ENCODE measurements at regions not wholly inside any gene's neighbourhood (a gene's known extent, or its start where the extent isn't known, plus 50 kb on each side); places are given as distances from the start of the nearest gene placed in this dataset.

DNA sequence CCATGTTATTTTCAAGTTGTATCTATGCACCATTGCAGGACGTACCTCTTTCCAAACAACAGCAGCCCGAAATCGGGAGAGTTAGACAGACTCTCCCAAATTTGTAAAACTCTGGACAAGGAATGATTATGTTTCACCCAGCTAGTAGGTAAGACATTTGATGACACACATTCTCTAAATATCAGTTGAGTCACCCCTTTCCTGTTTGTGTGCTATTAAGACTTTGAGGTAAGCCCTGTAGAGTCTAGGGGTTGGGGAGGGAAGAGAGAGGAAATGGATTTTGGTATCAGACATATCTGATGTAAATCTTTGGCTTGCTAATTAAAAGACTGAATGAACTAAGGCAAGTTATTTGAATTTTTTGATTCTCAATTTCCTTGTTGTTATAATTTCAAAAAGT lies 999.0 kb downstream of the TUSC7 start:
- Histone ChIP-seq H4K91ac (ENCODE audit: low read depth, low read length) (no peak overlapping the region), H3K27ac (ENCODE audit: low read depth, low read length) (no peak overlapping the region), H3K14ac (ENCODE audit: low read length) (no peak overlapping the region), H3K4me1 (ENCODE audit: control insufficient read depth in 1 of 2, insufficient read depth in 2 of 2, low read length in 2 of 2) (no peaks in the 10 kb centered on the region), H3K36me3 (ENCODE audit: control insufficient read depth in 1 of 2, insufficient read depth in 2 of 2, low read length in 2 of 2) (no peaks in the 10 kb centered on the region), H3K4me2 (ENCODE audit: low read length) (no peak overlapping the region), H3K79me1 (ENCODE audit: low read length) (no peaks in the 10 kb centered on the region), H2BK12ac (ENCODE audit: low read length) (no peak overlapping the region), H3K9me3 (ENCODE audit: insufficient read depth, low read depth, low read length) (no peaks in the 10 kb centered on the region), H3K9ac (ENCODE audit: low read length) (no peak overlapping the region), H3K4ac (ENCODE audit: low read depth, low read length) (no peak overlapping the region), H2AFZ (ENCODE audit: insufficient read depth, low read length, poor library complexity) (no peak overlapping the region), H4K12ac (ENCODE audit: low read depth, low read length) (no peak overlapping the region), H3K79me2 (ENCODE audit: control insufficient read depth, insufficient read depth, low read length, poor library complexity) (no peaks in the 10 kb centered on the region), H2AK5ac (ENCODE audit: low read length) (no peak overlapping the region), H2BK5ac (ENCODE audit: low read depth, low read length, poor library complexity) (no peak overlapping the region), H3K4me3 (ENCODE audit: low read depth, low read length) (no peak overlapping the region), H2BK120ac (ENCODE audit: insufficient read depth, low read length, poor library complexity) (no peak overlapping the region), H4K8ac (ENCODE audit: low read depth, low read length) (no peak overlapping the region), H3K27me3 (ENCODE audit: insufficient read depth, low read length) (no peaks in the 10 kb centered on the region), H3K23ac (ENCODE audit: low read length) (no peak overlapping the region), H3K18ac (ENCODE audit: low read length) (no peak overlapping the region)
- no CpG with 5 or more reads among the region's 3 CpGs for WGBS (ENCODE audit: extremely low coverage, insufficient coverage, insufficient read length)
- no peak for DNase-seq

DNA sequence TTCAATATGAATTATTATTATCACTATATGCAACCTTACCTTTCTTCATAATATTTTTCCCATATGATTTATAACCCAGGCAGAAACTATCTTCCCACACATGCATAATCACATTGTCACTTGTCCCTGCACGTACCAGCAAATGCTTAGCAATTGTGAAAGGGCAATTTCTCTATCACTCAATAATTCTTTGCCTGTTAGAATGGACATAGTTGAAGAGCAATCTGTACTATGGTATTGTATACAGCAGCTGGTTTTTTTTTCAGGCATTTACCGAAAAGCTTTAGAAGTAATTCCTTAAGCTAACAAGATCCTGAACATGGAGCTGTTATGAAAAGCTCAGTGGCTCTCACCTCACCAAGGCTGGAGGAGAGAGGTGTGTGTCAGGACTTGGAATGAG lies 999.5 kb downstream of the TUSC7 start:
- Histone ChIP-seq H3K27ac (ENCODE audit: low read depth, low read length) (no peak overlapping the region), H3K14ac (ENCODE audit: low read length) (no peak overlapping the region), H4K12ac (ENCODE audit: low read depth, low read length) (no peak overlapping the region), H3K4me3 (ENCODE audit: low read depth, low read length) (no peak overlapping the region), H3K4me2 (ENCODE audit: low read length) (no peak overlapping the region), H3K9ac (ENCODE audit: low read length) (no peak overlapping the region), H2BK120ac (ENCODE audit: insufficient read depth, low read length, poor library complexity) (no peak overlapping the region), H4K8ac (ENCODE audit: low read depth, low read length) (no peak overlapping the region), H3K79me1 (ENCODE audit: low read length) (no peaks in the 10 kb centered on the region), H4K91ac (ENCODE audit: low read depth, low read length) (no peak overlapping the region), H3K9me3 (ENCODE audit: insufficient read depth, low read depth, low read length) (no peaks in the 10 kb centered on the region), H3K23ac (ENCODE audit: low read length) (no peak overlapping the region), H2BK5ac (ENCODE audit: low read depth, low read length, poor library complexity) (no peak overlapping the region), H3K27me3 (ENCODE audit: insufficient read depth, low read length) (no peaks in the 10 kb centered on the region), H2AK5ac (ENCODE audit: low read length) (no peak overlapping the region), H3K4me1 (ENCODE audit: control insufficient read depth in 1 of 2, insufficient read depth in 2 of 2, low read length in 2 of 2) (no peaks in the 10 kb centered on the region), H3K18ac (ENCODE audit: low read length) (no peak overlapping the region), H3K79me2 (ENCODE audit: control insufficient read depth, insufficient read depth, low read length, poor library complexity) (no peaks in the 10 kb centered on the region), H2BK12ac (ENCODE audit: low read length) (no peak overlapping the region), H3K4ac (ENCODE audit: low read depth, low read length) (no peak overlapping the region), H2AFZ (ENCODE audit: insufficient read depth, low read length, poor library complexity) (no peak overlapping the region), H3K36me3 (ENCODE audit: control insufficient read depth in 1 of 2, insufficient read depth in 2 of 2, low read length in 2 of 2) (no peaks in the 10 kb centered on the region)
- no peak for DNase-seq
- WGBS (ENCODE audit: extremely low coverage, insufficient coverage, insufficient read length): no CpG with 5 or more reads among the region's 2 CpGs

DNA sequence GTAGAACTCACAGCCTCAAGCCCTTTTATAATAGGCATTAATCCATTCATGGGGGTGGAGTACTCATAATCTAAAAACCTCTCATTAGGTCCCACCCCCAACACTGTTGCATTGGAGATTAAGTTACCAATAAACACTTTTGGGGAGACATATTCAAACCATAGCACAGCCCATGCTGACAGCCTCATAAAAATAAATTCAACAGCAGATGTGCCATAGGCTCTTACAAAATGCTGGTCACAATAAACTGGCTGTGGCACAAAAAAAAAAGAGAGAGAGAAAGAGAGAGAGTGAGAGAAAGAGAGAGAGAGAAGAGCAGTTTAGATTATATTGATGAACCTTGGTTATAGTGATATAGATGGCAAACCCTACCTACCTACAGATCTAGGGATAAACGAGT lies 1000.9 kb downstream of the TUSC7 start:
- H4K91ac ChIP-seq (ENCODE audit: low read depth, low read length): no peak overlapping the region
- H3K4me3 ChIP-seq (ENCODE audit: low read depth, low read length): no peak overlapping the region
- H3K79me1 ChIP-seq (ENCODE audit: low read length): no peaks in the 10 kb centered on the region
- no peak for DNase-seq
- H3K27me3 ChIP-seq (ENCODE audit: insufficient read depth, low read length): no peaks in the 10 kb centered on the region
- H3K9ac ChIP-seq (ENCODE audit: low read length): no peak overlapping the region
- no peak overlapping the region for H2BK12ac ChIP-seq (ENCODE audit: low read length)
- H4K8ac ChIP-seq (ENCODE audit: low read depth, low read length): no peak overlapping the region
- no peaks in the 10 kb centered on the region for H3K4me1 ChIP-seq (ENCODE audit: control insufficient read depth in 1 of 2, insufficient read depth in 2 of 2, low read length in 2 of 2)
- H3K18ac ChIP-seq (ENCODE audit: low read length): no peak overlapping the region
- no CpG with 5 or more reads among the region's 1 CpG for WGBS (ENCODE audit: extremely low coverage, insufficient coverage, insufficient read length)
- no peak overlapping the region for H2BK120ac ChIP-seq (ENCODE audit: insufficient read depth, low read length, poor library complexity)
- H2AK5ac ChIP-seq (ENCODE audit: low read length): no peak overlapping the region
- no peak overlapping the region for H3K4me2 ChIP-seq (ENCODE audit: low read length)
- no peak overlapping the region for H3K27ac ChIP-seq (ENCODE audit: low read depth, low read length)
- H2BK5ac ChIP-seq (ENCODE audit: low read depth, low read length, poor library complexity): no peak overlapping the region
- H3K9me3 ChIP-seq (ENCODE audit: insufficient read depth, low read depth, low read length): no peaks in the 10 kb centered on the region
- no peak overlapping the region for H2AFZ ChIP-seq (ENCODE audit: insufficient read depth, low read length, poor library complexity)
- H3K36me3 ChIP-seq (ENCODE audit: control insufficient read depth in 1 of 2, insufficient read depth in 2 of 2, low read length in 2 of 2): no peaks in the 10 kb centered on the region
- H3K79me2 ChIP-seq (ENCODE audit: control insufficient read depth, insufficient read depth, low read length, poor library complexity): no peaks in the 10 kb centered on the region
- H4K12ac ChIP-seq (ENCODE audit: low read depth, low read length): no peak overlapping the region
- no peak overlapping the region for H3K4ac ChIP-seq (ENCODE audit: low read depth, low read length)
- H3K14ac ChIP-seq (ENCODE audit: low read length): no peak overlapping the region
- no peak overlapping the region for H3K23ac ChIP-seq (ENCODE audit: low read length)

DNA sequence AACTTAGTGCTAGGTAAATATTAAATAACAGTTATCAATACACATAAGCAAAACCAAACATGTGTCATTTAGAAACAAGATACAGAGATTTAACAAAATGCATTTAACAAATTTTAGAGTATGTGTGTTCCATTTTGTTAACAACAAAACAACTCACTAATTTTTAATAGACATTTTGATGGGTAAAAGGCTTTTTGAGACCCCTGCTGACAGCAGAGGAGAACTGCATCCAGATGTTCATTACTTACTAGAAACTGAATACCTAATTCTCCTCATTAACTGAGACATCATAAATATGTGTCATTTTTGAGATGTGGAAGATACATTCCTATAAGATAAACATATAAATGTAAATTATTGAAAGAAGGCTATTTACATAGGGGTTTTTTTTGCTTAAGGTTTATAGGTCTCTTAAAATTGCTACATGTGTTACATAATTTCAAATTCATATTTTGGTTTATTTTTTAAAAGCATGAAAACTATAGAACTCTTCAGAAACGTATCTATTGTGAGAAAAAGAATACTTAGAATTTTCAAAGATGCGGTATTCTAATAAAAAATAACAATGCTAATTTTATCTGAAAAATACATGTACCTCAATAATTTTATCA lies 1009.8 kb downstream of the TUSC7 start:
- no peak overlapping the region for H4K8ac ChIP-seq (ENCODE audit: low read depth, low read length)
- H3K79me2 ChIP-seq (ENCODE audit: control insufficient read depth, insufficient read depth, low read length, poor library complexity): no peaks in the 10 kb centered on the region
- H2BK12ac ChIP-seq (ENCODE audit: low read length): no peak overlapping the region
- no peak overlapping the region for H3K4me2 ChIP-seq (ENCODE audit: low read length)
- H3K36me3 ChIP-seq (ENCODE audit: control insufficient read depth in 1 of 2, insufficient read depth in 2 of 2, low read length in 2 of 2): no peaks in the 10 kb centered on the region
- H3K27ac ChIP-seq (ENCODE audit: low read depth, low read length): no peak overlapping the region
- H2AFZ ChIP-seq (ENCODE audit: insufficient read depth, low read length, poor library complexity): no peak overlapping the region
- no peaks in the 10 kb centered on the region for H3K79me1 ChIP-seq (ENCODE audit: low read length)
- no peak overlapping the region for H3K23ac ChIP-seq (ENCODE audit: low read length)
- WGBS (ENCODE audit: extremely low coverage, insufficient coverage, insufficient read length): no CpG with 5 or more reads among the region's 2 CpGs
- H3K4ac ChIP-seq (ENCODE audit: low read depth, low read length): no peak overlapping the region
- H3K18ac ChIP-seq (ENCODE audit: low read length): no peak overlapping the region
- no peak overlapping the region for H2AK5ac ChIP-seq (ENCODE audit: low read length)
- H3K9ac ChIP-seq (ENCODE audit: low read length): no peak overlapping the region
- no peaks in the 10 kb centered on the region for H3K9me3 ChIP-seq (ENCODE audit: insufficient read depth, low read depth, low read length)
- peak in 1 of 2 donors; percentile 57 for DNase-seq
- H3K27me3 ChIP-seq (ENCODE audit: insufficient read depth, low read length): no peaks in the 10 kb centered on the region
- H4K91ac ChIP-seq (ENCODE audit: low read depth, low read length): no peak overlapping the region
- H2BK5ac ChIP-seq (ENCODE audit: low read depth, low read length, poor library complexity): no peak overlapping the region
- no peak overlapping the region for H2BK120ac ChIP-seq (ENCODE audit: insufficient read depth, low read length, poor library complexity)
- no peak overlapping the region for H3K14ac ChIP-seq (ENCODE audit: low read length)
- H3K4me3 ChIP-seq (ENCODE audit: low read depth, low read length): no peak overlapping the region
- no peak overlapping the region for H4K12ac ChIP-seq (ENCODE audit: low read depth, low read length)
- H3K4me1 ChIP-seq (ENCODE audit: control insufficient read depth in 1 of 2, insufficient read depth in 2 of 2, low read length in 2 of 2): no peaks in the 10 kb centered on the region

All from trophoblast cell (in vitro differentiated cells and primary cell).